Fibroblast of upper back skin (primary cell): ENCODE measurements at regions not wholly inside any gene's neighbourhood (a gene's known extent, or its start where the extent isn't known, plus 50 kb on each side); places are given as distances from the start of the nearest gene placed in this dataset.

Experiments
- DNase-seq: peaks from one replicate; pipeline ENCODE4 v3.0.0-alpha.2; 2013

- DNase-seq, result no peak
Observed at GRCh38 chr20:51265361-51265760, 242.5 kb upstream of the KCNG1 start.

DNA sequence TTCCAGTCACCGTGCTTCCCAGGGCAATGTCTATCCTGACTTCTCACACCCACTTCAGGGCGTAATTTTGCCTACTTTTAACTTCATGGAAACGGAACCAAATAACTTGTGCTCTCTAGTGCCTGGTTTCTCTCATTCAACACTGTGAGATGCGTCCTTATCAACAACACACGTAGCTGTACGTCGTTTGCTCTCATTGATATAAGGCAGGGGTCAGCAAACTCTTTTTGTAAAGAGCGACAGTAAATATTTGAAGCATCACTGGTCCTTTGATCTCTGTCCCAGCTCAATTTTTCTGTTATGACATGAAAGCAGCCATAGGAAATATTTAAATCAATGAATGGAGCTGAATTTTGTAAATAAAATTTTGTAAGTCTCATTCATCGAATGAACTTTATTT, 239.3 kb upstream of the KCNG1 start:
- DNase-seq, result no peak

GRCh38 chr20:51259455-51259854, 236.5 kb upstream of the KCNG1 start:
- no peak for DNase-seq

- peak; percentile 44 for DNase-seq
Observed at GRCh38 chr20:51258582-51259165, 235.8 kb upstream of the KCNG1 start.

GRCh38 chr20:51255417-51255816, 232.5 kb upstream of the KCNG1 start:
- DNase-seq, result no peak

DNA sequence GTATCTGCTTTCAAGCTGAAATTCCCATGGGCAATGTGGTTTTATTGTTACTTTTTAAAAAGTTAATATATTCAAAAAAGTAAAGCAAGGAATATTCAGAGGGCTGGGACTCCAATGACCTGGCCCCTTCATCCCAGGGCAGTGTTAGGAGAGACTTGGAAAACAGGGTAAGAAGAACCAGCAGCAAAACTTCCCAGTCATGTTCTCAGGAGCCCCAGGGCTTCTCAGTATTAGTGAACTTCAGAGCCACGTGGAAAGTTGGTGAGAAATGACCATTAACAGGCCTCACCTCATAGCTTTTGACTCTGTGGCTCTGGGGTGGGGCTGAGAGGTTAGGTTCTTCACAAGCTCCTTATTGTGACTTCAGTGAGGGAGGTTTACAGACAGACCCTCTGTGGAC, 230.4 kb upstream of the KCNG1 start:
- DNase-seq, result no peak

GRCh38 chr20:51249781-51250180, 226.9 kb upstream of the KCNG1 start:
- DNase-seq, result no peak

GRCh38 chr20:51249215-51249614, 226.3 kb upstream of the KCNG1 start:
- DNase-seq, result no peak

GRCh38 chr20:51244466-51244865, 221.6 kb upstream of the KCNG1 start:
- DNase-seq, result no peak

GRCh38 chr20:51238675-51239305, 215.9 kb upstream of the KCNG1 start:
- no peak for DNase-seq

- DNase-seq, result no peak
Observed at GRCh38 chr20:51237791-51238190, 214.9 kb upstream of the KCNG1 start.

- peak; percentile 37 for DNase-seq
Observed at GRCh38 chr20:51237278-51237677, 214.4 kb upstream of the KCNG1 start.

DNA sequence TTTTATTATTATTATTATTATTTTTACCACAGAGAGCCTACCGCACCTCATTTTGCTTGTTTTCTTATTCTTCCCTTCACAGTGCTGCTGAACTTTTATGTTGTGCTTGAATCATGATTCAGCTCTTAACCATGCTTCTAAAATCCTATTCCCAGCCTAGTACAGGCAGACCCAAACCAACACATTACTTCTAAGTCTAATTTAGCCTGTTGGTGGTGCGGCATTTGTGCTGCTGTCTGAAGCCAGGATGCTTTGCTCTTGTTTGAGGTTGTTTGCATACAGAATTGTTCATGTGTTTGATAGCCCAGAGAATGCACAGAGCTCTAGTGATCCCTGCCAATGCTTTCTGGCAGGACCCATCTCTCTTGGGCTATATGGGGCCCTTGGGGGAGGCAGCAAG, 213.5 kb upstream of the KCNG1 start:
- DNase-seq, result no peak

DNA sequence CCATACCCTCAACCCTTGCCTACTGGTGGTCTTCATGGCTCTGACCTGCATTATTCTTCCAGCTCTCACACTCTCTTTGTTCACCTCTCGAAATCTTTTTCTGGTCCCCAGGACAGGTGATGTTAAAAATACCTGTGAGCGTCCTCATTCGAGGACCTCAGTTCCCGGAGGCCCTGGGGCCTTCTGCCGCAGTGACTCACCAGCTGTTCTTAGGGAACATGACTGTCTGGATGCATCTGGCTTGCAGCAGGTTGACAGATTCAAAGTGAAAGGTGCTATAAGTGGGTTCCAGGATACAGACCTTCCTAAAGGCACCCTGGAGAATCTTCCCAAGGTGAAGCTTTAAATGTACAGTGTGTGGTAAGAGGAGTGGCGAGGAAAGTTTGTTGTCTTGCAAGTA, 210.4 kb upstream of the KCNG1 start:
- no peak for DNase-seq

- no peak for DNase-seq
Observed at GRCh38 chr20:51230727-51231126, 207.8 kb upstream of the KCNG1 start.

DNA sequence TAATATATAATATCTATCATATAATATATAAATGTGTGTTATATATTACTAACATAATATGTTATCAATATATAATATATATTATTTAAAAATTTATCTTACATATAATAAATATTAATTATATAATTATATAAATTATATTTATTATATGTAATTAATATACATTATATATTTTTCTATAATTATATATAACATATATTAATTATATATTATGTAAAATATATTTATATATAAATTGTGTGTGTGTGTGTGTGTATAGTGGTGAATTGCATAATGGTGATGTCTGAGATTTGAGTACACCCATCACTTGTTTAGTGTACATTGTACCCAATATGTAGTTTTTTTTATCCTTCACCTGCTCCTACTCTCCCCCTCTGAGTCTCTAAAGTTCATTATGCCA, 205.9 kb upstream of the KCNG1 start:
- no peak for DNase-seq

- DNase-seq, result no peak
Observed at GRCh38 chr20:51227744-51228143, 204.8 kb upstream of the KCNG1 start.

DNA sequence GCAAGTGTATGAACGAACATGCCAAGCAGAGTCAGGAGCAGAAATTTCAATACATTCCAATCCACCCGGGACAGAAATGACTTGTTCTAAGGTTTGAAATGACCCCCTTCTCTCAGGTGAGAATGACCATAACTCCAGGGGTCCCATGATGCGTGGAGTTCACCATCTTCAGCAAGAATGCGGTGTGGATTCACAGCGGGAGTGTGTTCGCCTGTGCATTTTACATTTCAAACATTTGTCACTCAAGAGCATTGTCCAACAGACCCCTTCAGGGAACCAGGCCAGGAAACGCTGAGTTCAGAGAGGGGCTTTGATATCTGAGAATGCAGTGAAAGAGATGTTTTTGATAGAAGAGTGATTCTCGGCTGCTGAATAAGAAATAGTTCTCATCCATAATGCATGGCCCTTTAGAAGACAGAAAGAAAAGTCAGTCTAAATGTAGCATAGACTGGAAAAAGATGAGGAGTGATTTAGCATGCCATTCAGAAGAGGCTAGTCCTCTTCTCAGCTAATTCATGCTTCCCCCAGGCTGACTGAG, 200.3 kb upstream of the KCNG1 start:
- DNase-seq, result no peak

DNA sequence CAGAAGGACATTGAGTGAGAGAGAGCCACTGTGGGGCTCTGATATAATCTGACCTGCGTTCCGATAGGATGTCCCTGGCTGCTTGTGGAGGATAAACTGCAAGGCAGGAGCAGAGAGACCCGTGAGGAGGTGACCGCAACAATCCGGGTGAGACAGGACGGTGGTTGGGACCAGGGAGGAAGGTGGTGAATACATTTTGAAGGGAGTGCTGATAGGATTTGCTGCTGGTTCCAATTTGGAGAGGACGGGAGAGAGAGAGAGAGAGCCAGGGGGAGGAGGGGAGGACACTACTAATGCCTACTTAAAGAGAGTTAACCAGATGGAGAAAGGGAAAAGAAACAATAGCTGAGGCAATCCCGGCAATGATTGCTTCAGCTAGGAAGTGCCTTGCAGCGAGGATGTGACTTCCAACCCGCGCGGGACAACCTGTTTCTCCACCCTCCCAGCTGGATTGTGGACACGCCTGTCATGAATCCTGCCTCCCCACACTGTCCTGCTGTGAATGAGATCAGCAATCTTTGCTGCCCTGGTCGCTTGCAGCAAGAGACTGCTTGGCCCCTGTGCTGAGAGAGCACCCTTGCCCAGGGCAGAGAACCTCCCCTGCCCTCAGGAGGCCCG, 199.0 kb upstream of the KCNG1 start:
- peak; percentile 94 for DNase-seq

GRCh38 chr20:51221103-51221502, 198.2 kb upstream of the KCNG1 start:
- no peak for DNase-seq

DNA sequence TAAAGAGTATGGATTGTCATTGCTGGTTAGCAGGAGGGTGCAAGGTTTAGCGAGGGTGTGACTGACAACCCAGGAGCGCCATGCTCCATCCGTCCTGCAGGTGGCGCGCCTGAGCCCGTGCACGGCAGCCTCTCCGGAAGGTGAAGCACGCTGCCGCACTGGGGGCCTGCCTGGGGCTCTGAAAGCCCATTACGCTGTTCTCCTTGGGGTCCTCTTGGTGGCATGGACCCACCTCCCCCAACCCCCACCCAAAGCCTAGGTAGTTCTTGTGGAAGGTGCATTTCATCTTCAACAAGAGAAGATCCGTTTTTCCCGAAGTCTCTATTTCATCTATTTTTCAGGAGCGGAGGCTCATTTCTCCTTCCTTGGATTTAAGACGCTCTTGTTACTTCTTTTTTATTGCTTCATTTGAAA, 197.4 kb upstream of the KCNG1 start:
- DNase-seq, result no peak

DNA sequence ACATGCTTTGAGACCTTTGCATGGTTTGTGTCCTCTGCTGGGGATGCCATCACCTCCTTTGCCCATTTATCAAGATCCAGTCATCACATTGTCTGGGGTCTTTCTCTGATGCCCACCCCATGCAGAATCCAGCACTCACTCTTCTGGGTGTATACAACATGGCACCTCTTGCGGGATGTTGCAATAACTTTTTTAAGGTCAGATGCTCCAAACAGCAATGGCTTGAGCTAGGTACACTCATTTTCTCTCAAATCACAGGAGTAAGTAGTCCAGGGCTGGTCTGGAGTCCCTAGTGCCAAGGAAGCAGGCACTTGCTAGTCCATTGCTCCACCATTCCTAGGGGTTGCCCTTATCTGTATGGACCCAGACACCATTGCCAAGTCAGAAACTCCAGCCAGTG, 196.6 kb upstream of the KCNG1 start:
- no peak for DNase-seq

DNA sequence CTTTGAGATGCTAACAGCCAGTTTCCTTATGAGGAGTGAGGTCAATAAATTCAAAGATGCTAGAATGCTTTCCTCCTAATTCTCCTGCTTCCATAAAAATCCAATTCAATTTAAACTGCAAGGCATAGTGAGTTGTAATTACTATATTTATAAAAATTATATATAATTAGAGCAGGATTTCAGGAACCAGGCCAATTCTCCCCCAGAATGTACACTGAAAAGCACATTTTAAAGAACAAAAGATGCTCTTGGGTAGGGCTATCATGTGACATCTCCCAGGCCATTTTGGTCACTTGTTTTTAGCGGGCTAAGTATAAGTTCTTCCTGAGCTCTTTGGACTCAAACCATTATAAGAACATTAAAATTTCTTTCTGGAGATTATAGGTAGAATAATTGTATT, 195.7 kb upstream of the KCNG1 start:
- no peak for DNase-seq

GRCh38 chr20:51217347-51218045, 194.6 kb upstream of the KCNG1 start:
- no peak for DNase-seq
